OCI-LY3 (cell line): ENCODE measurements at regions not wholly inside any gene's neighbourhood (a gene's known extent, or its start where the extent isn't known, plus 50 kb on each side); places are given as distances from the start of the nearest gene placed in this dataset.

ENCODE experiments used
- H2AFZ ChIP-seq: fragments of 200-600, 300-600 bp; shearing (Covaris generic); 2 replicates; pipeline ENCODE4 v1.6.0; 2014; ENCODE audit warnings: antibody characterized with exemption, low read depth, low read length
- H3K27ac ChIP-seq: fragments of 200-600, 300-600 bp; sonication (generic); 2 replicates; pipeline ENCODE4 v1.5.1; 2014; ENCODE audit warnings: mild to moderate bottlenecking, low read length, moderate library complexity, mixed read lengths
- H3K27me3 ChIP-seq: fragments of 200-600, 300-600 bp; sonication (generic); 2 replicates; pipeline ENCODE4 v1.6.1; 2014; ENCODE audit warnings: low read depth, low read length, mixed read lengths
- H3K36me3 ChIP-seq: fragments of 200-600, 300-600 bp; sonication (generic); replicated peaks from 2 replicates; pipeline ENCODE3; 2014; ENCODE audit warnings: low read depth, low read length, mixed read lengths
- H3K4me1 ChIP-seq: fragments of 300-600, 200-600 bp; sonication (generic); 2 replicates; pipeline ENCODE4 v1.6.1; 2014; ENCODE audit warnings: low read length, mixed read lengths
- H3K4me2 ChIP-seq: fragments of 200-600, 300-600 bp; sonication (generic); 2 replicates; pipeline ENCODE4 v1.6.1; 2014; ENCODE audit warnings: low read length, mixed read lengths
- H3K4me3 ChIP-seq: fragments of 300-600, 200-600 bp; sonication (generic); 2 replicates; pipeline ENCODE4 v1.5.1; 2014; ENCODE audit warnings: antibody characterized with exemption, mild to moderate bottlenecking, low read length, moderate library complexity
- H3K79me2 ChIP-seq: fragments of 300-600, 200-600 bp; shearing (Covaris generic); 2 replicates; pipeline ENCODE4 v1.6.1; 2014; ENCODE audit warnings: mild to moderate bottlenecking, low read length, mixed read lengths
- H3K9ac ChIP-seq: fragments of 300-600, 200-600 bp; shearing (Covaris generic); 2 replicates; pipeline ENCODE4 v1.6.0; 2014; ENCODE audit warnings: mild to moderate bottlenecking, low read length, moderate library complexity
- H3K9me3 ChIP-seq: fragments of 200-600, 300-600 bp; shearing (Covaris generic); 2 replicates; pipeline ENCODE4 v1.6.1; 2014; ENCODE audit warnings: low read length, mixed read lengths; ENCODE audit not compliant: insufficient read depth
- H4K20me1 ChIP-seq: fragments of 200-600, 300-600 bp; sonication (generic); 2 replicates; pipeline ENCODE4 v1.6.1; 2016; ENCODE audit warnings: low read length, mixed read lengths; ENCODE audit not compliant: insufficient read depth
- CTCF ChIP-seq: fragments of 200-600, 300-600 bp; sonication (generic); IDR thresholded peaks from 2 replicates; pipeline ENCODE4 v1.5.1; 2014; ENCODE audit warnings: antibody characterized with exemption, low read length, low read depth
- EZH2phosphoT487 ChIP-seq: fragments of 200-600 bp; shearing (Covaris generic); IDR thresholded peaks from 2 replicates; pipeline ENCODE4 v1.6.1; 2018; ENCODE audit warnings: antibody characterized with exemption, mixed run types, low read depth

- H2AFZ ChIP-seq = no peak overlapping the region
- H3K4me3 ChIP-seq = no peak overlapping the region
- H3K4me2 ChIP-seq = no peak overlapping the region
- no peaks in the 10 kb centered on the region for H3K4me1 ChIP-seq
- H3K9ac ChIP-seq = no peak overlapping the region
- H3K9me3 ChIP-seq = no peaks in the 10 kb centered on the region
- H4K20me1 ChIP-seq = no peaks in the 10 kb centered on the region
- TF ChIP-seq CTCF (no peak), EZH2phosphoT487 (no peak)
- no peaks in the 10 kb centered on the region for H3K36me3 ChIP-seq
- no peak overlapping the region for H3K27ac ChIP-seq
- no peaks in the 10 kb centered on the region for H3K27me3 ChIP-seq
- H3K79me2 ChIP-seq = no peaks in the 10 kb centered on the region
Observed at GRCh38 chr4:23162275-23162674, 469.5 kb downstream of the GBA3 start.

- Histone ChIP-seq H3K9me3 (no peaks in the 10 kb centered on the region), H3K27ac (no peak overlapping the region), H3K4me3 (no peak overlapping the region), H3K79me2 (no peaks in the 10 kb centered on the region), H2AFZ (no peak overlapping the region), H3K9ac (no peak overlapping the region), H3K27me3 (no peaks in the 10 kb centered on the region), H4K20me1 (no peaks in the 10 kb centered on the region), H3K4me1 (no peaks in the 10 kb centered on the region), H3K4me2 (no peak overlapping the region), H3K36me3 (no peaks in the 10 kb centered on the region)
- TF ChIP-seq EZH2phosphoT487 (no peak), CTCF (no peak)
Observed at GRCh38 chr4:23161787-23162186, 469.1 kb downstream of the GBA3 start.

- H3K4me1 ChIP-seq = no peaks in the 10 kb centered on the region
- no peak overlapping the region for H3K27ac ChIP-seq
- no peaks in the 10 kb centered on the region for H3K36me3 ChIP-seq
- no peak overlapping the region for H3K9ac ChIP-seq
- H2AFZ ChIP-seq = no peak overlapping the region
- TF ChIP-seq CTCF = no peak
- no peak for TF ChIP-seq EZH2phosphoT487
- no peak overlapping the region for H3K4me3 ChIP-seq
- no peak overlapping the region for H3K4me2 ChIP-seq
- H4K20me1 ChIP-seq = no peaks in the 10 kb centered on the region
- H3K9me3 ChIP-seq = no peaks in the 10 kb centered on the region
- H3K27me3 ChIP-seq = no peaks in the 10 kb centered on the region
- no peaks in the 10 kb centered on the region for H3K79me2 ChIP-seq
Observed at GRCh38 chr4:23153076-23153475, 460.3 kb downstream of the GBA3 start.

- no peak overlapping the region for H3K4me3 ChIP-seq
- no peaks in the 10 kb centered on the region for H3K36me3 ChIP-seq
- no peaks in the 10 kb centered on the region for H3K4me1 ChIP-seq
- no peak overlapping the region for H3K9ac ChIP-seq
- no peak overlapping the region for H3K27ac ChIP-seq
- H3K4me2 ChIP-seq = no peak overlapping the region
- H3K9me3 ChIP-seq = no peaks in the 10 kb centered on the region
- H3K79me2 ChIP-seq = no peaks in the 10 kb centered on the region
- no peaks in the 10 kb centered on the region for H4K20me1 ChIP-seq
- no peaks in the 10 kb centered on the region for H3K27me3 ChIP-seq
- TF ChIP-seq CTCF = no peak
- no peak overlapping the region for H2AFZ ChIP-seq
Observed at GRCh38 chr4:23149815-23150214, 457.1 kb downstream of the GBA3 start.
